22Rv1 (cell line): ENCODE measurements at regions not wholly inside any gene's neighbourhood (a gene's known extent, or its start where the extent isn't known, plus 50 kb on each side); places are given as distances from the start of the nearest gene placed in this dataset.
"Not testable (repeated sequence)": the region's sequence is repeated elsewhere in the genome, so short reads cannot be mapped to it uniquely, and the experiment has no call there.

Experiments
- H3K27ac ChIP-seq: fragments of 450-650 bp; 2 replicates; pipeline ENCODE4 v1.5.1; 2017
- ZFX ChIP-seq: fragments of 450-650 bp; IDR thresholded peaks from 2 replicates; pipeline ENCODE4 v1.6.1; 2017; ENCODE audit warnings: antibody characterized with exemption, borderline replicate concordance
- TF ChIP-seq, protein P1 (sequence below): fragments of 450-650 bp; IDR thresholded peaks from 2 replicates; pipeline ENCODE4 v1.5.1; 2017; ENCODE audit warnings: mild to moderate bottlenecking

DNA sequence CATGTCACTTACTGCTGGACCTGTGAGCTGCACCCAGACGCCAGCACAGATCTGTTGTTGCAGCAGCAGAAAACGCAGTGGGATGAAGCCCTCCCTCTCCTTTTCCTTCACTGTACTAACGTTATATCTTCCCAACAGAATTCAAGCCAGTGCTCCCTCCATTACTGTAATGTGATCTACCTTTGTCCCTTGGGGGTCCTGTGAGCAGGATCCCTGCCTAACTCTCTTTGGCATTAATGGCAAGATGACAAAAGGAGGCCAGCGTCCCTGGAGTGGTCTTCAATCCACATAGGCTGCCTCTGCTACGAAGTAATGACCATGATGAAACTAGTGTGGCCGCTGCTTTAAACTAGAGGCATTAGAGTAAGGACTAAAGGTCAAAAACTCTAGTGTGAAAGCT, 69.3 kb upstream of the SOX14 start:
- no peak for TF ChIP-seq ZFX
- TF ChIP-seq, protein P1, sequence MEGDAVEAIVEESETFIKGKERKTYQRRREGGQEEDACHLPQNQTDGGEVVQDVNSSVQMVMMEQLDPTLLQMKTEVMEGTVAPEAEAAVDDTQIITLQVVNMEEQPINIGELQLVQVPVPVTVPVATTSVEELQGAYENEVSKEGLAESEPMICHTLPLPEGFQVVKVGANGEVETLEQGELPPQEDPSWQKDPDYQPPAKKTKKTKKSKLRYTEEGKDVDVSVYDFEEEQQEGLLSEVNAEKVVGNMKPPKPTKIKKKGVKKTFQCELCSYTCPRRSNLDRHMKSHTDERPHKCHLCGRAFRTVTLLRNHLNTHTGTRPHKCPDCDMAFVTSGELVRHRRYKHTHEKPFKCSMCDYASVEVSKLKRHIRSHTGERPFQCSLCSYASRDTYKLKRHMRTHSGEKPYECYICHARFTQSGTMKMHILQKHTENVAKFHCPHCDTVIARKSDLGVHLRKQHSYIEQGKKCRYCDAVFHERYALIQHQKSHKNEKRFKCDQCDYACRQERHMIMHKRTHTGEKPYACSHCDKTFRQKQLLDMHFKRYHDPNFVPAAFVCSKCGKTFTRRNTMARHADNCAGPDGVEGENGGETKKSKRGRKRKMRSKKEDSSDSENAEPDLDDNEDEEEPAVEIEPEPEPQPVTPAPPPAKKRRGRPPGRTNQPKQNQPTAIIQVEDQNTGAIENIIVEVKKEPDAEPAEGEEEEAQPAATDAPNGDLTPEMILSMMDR = no peak
- no peak overlapping the region for H3K27ac ChIP-seq

DNA sequence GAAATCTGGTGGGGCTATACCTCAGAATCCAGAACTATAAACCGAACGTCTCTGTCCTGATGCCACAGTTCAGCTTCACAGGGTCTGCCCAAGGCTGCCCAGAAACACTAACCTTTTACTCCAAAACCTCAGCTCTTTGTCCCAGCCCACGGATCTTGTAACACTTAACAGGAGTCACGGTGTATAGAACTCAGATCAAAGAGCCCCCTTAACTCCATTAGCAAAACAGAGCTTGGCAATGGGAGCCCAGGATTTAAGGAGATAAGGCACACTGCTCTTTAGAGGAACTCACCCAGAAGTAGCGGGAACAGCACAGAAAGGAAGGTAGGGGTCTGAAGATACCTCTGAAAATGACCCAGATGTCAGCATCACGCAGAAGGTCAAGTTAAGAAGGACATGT, 68.8 kb upstream of the SOX14 start:
- TF ChIP-seq, protein P1 = no peak
- no peak for TF ChIP-seq ZFX
- H3K27ac ChIP-seq = no peak overlapping the region

DNA sequence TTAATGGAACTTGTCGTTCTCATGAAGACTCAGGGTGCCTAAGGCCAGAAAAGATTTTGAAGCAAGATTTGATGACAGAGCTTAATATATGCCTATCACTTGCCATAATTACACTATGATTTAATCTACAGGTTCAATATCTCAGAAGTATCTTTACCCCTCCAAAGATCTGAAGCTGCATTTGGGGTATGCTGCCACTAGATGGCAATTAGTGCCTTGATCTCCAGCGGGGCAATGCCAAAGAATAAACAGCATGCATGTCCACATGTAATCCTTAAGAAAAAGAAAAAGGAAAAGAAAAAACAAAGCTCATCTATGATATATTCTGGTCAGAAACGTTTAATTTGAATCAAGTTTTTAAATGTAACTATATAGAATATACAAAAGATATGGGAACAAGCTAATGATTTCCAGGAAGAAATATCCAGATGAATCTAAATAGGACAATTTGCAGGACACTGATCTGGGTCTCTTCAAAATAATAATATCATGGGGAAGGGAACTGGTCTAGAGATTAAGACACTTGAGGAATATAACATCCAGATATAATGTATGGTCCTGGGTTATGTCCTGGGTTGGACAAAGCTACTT, 55.0 kb upstream of the SOX14 start:
- TF ChIP-seq, protein P1 = peak; percentile 65
- TF ChIP-seq ZFX = no peak
- no peak overlapping the region for H3K27ac ChIP-seq

DNA sequence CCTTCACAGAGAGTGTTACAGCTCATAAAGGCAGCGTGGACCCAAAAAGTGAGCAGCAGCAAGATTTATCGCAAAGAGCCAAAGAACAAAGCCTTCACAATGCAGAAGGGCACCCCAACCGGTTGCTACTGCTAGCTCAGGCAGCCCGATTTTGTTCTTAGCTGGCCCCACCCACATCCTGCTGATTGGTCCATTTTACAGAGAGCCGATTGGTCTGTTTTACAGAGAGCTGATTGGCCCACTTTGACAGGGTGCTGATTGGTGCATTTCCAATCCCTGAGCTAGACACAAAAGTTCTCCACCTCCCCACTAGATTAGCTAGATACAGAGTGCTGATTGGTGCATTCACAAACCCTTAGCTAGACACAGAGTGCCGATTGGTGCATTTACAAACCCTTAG, 50.1 kb upstream of the SOX14 start:
- H3K27ac ChIP-seq = not testable (repeated sequence)
